ENCODE measurements at regions not wholly inside any gene's neighbourhood (a gene's known extent, or its start where the extent isn't known, plus 50 kb on each side); places are given as distances from the start of the nearest gene placed in this dataset.

GRCh38 chr10:9913876-9914514, 1103.7 kb upstream of the CELF2 start:
- H3K36me3 ChIP-seq (ENCODE audit: control insufficient read depth, insufficient read depth, low read length): no peaks in the 10 kb centered on the region
- no peaks in the 10 kb centered on the region for H3K27me3 ChIP-seq (ENCODE audit: control insufficient read depth, insufficient read depth, low read length)
- no peak overlapping the region for H3K4me3 ChIP-seq (ENCODE audit: low read depth, low read length)
- no peak for DNase-seq (ENCODE audit: low read depth)
- TF ChIP-seq CTCF (IDR thresholded peaks at IDR 0.05; ENCODE audit: insufficient read depth, low read length, poor library complexity, severe bottlenecking): no peak

- TF ChIP-seq CTCF (IDR thresholded peaks at IDR 0.05; ENCODE audit: insufficient read depth, low read length, poor library complexity, severe bottlenecking): no peak
- no peak for DNase-seq (ENCODE audit: low read depth)
- no peak overlapping the region for H3K4me3 ChIP-seq (ENCODE audit: low read depth, low read length)
Observed at GRCh38 chr10:9921544-9921943, 1096.1 kb upstream of the CELF2 start.

GRCh38 chr10:9922126-9922870, 1095.4 kb upstream of the CELF2 start:
- no peak overlapping the region for H3K4me3 ChIP-seq (ENCODE audit: low read depth, low read length)
- TF ChIP-seq CTCF (IDR thresholded peaks at IDR 0.05; ENCODE audit: insufficient read depth, low read length, poor library complexity, severe bottlenecking): no peak
- DNase-seq (ENCODE audit: low read depth): no peak
- no peaks in the 10 kb centered on the region for H3K27me3 ChIP-seq (ENCODE audit: control insufficient read depth, insufficient read depth, low read length)
- no peaks in the 10 kb centered on the region for H3K36me3 ChIP-seq (ENCODE audit: control insufficient read depth, insufficient read depth, low read length)

More at GRCh38 chr10:9921544-9921943, 1096.1 kb upstream of the CELF2 start:
- Histone ChIP-seq H3K36me3 (ENCODE audit: control insufficient read depth, insufficient read depth, low read length) (no peaks in the 10 kb centered on the region), H3K27me3 (ENCODE audit: control insufficient read depth, insufficient read depth, low read length) (no peaks in the 10 kb centered on the region)

GRCh38 chr10:9926003-9926402, 1091.7 kb upstream of the CELF2 start:
- Histone ChIP-seq H3K27me3 (ENCODE audit: control insufficient read depth, insufficient read depth, low read length) (no peaks in the 10 kb centered on the region), H3K4me3 (ENCODE audit: low read depth, low read length) (no peak overlapping the region), H3K36me3 (ENCODE audit: control insufficient read depth, insufficient read depth, low read length) (no peaks in the 10 kb centered on the region)
- DNase-seq (ENCODE audit: low read depth): no peak
- no peak for TF ChIP-seq CTCF (IDR thresholded peaks at IDR 0.05; ENCODE audit: insufficient read depth, low read length, poor library complexity, severe bottlenecking)

GRCh38 chr10:9926881-9927280, 1090.8 kb upstream of the CELF2 start:
- H3K27me3 ChIP-seq (ENCODE audit: control insufficient read depth, insufficient read depth, low read length): no peaks in the 10 kb centered on the region
- no peaks in the 10 kb centered on the region for H3K36me3 ChIP-seq (ENCODE audit: control insufficient read depth, insufficient read depth, low read length)
- no peak for TF ChIP-seq CTCF (IDR thresholded peaks at IDR 0.05; ENCODE audit: insufficient read depth, low read length, poor library complexity, severe bottlenecking)
- no peak for DNase-seq (ENCODE audit: low read depth)
- no peak overlapping the region for H3K4me3 ChIP-seq (ENCODE audit: low read depth, low read length)

All from kidney epithelial cell (primary cell).